ENCODE measurements at regions not wholly inside any gene's neighbourhood (a gene's known extent, or its start where the extent isn't known, plus 50 kb on each side); places are given as distances from the start of the nearest gene placed in this dataset.

- Histone ChIP-seq H4K20me1 (ENCODE audit: insufficient read depth) (no peaks in the 10 kb centered on the region), H3K79me2 (ENCODE audit: insufficient read depth, low read depth) (no peaks in the 10 kb centered on the region), H3K9ac (no peak overlapping the region), H3K4me3 (IDR thresholded peaks at IDR 0.05; ENCODE audit: insufficient read depth, low read depth, low read length) (no peak overlapping the region), H3K27me3 (ENCODE audit: insufficient read depth, low read depth) (no peaks in the 10 kb centered on the region), H3K36me3 (ENCODE audit: insufficient read depth) (no peaks in the 10 kb centered on the region), H2AFZ (ENCODE audit: low read depth) (no peak overlapping the region), H3K4me2 (no peak overlapping the region), H3K4me1 (ENCODE audit: low read depth, poor library complexity, severe bottlenecking) (no peaks in the 10 kb centered on the region), H3K27ac (no peak overlapping the region)
- no peak for TF ChIP-seq CTCF (conservative IDR thresholded peaks at IDR 0.05; ENCODE audit: low read depth, low read length)
These were observed 561.5 kb downstream of the SEMA5A start for GRCh38 chr5:8984386-8984785.

Measured in KMS-11 (cell line).